CD4-positive, alpha-beta T cell treated with Interleukin-2 at 100 ng/mL for 4 hours (primary cell): ENCODE measurements at regions not wholly inside any gene's neighbourhood (a gene's known extent, or its start where the extent isn't known, plus 50 kb on each side); places are given as distances from the start of the nearest gene placed in this dataset.

Experiments used
- DNase-seq: peaks from one replicate; pipeline ENCODE4 v3.0.0-alpha.2; 2020; ENCODE audit warnings: low spot score

DNA sequence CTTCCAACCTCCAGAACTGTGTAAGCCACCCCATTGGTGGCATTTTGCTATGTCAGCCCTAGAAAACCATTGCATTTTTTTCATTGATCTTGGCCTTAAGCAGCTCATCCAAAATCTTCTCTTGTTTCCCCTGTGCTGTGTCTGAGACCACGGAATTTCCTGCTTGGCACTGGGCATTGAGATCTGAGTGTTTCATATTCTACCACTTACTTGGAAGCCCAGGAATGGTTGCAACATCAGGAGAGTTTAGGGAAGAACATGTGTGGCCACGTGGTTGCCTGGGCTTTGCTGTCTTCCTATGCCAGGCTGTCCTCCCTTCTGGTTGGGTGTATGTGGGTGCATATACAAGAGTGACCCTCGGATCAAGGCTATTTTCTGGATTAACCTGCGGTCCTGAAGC, 139.3 kb upstream of the PMEPA1 start:
- DNase-seq, result no peak

DNA sequence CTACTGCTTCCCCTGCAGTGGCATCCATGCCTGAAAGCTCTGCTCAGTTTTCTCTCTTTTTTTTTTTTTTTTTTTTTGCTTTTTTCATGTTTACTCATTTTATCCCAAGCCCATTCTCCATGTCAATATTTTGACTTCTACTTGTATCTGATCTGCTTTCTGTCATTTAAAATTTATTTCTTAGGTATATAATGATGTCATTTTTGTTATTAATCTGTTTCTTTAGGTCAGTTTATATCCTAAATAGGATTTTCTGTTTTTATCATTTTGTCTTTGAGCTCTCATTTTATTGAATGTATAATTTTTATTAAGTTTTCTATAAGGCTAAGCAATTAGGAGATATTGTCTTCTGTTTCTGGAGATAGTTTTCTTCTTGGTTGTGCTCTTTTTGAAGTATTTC, 138.5 kb upstream of the PMEPA1 start:
- DNase-seq, result no peak

- DNase-seq, result no peak
Observed at GRCh38 chr20:57847104-57847503, 137.3 kb upstream of the PMEPA1 start.

DNA sequence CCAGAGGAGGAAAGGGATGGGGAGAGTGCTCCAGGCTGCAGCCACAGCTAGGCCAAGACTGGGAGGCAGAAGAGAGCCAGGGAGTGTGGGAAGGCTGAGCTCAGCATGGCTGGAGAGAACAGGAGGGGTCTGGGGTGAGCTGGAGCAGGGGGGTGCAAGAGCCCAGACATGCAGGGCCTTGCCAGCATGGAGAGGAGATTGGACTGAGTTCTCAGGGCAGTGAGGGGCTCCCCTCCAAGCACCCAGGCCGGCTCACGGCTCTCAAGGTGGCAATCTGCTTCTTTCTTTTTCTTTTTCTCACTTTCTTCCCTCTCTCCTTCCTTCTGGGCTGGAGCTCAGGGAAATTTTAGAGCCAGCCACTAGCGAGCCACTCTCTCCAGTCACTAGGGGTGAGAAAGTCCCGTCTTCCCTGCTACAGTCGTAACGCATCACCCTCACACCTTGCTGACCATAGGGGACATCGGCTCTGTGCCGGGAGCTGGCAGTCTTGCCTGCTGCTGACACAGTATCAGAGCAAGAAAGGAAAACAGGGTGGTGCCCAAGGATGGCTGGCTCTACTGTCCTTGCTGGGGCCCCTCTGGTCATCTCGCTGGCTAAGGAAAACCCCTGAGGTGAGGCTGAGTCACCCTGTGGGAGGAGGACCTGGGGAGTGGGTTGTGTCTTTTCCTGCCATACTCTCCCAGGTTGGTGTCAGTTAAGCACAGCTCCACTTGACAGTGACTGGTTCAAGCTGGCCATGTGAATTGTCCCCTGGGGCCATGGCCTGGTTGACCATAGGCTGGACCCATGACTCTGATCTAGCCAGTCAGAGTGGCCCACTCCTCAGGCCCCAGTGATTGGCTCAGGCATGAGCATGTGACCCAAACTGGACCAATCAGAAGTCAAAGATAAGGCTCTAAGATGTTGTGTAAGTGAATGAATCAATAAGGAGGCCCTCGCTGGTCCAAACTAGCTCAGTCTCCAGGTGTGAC, 135.1 kb upstream of the PMEPA1 start:
- DNase-seq, result no peak

GRCh38 chr20:57843941-57844625, 134.3 kb upstream of the PMEPA1 start:
- DNase-seq, result no peak

GRCh38 chr20:57842720-57843119, 132.9 kb upstream of the PMEPA1 start:
- no peak for DNase-seq

- DNase-seq, result no peak
Observed at GRCh38 chr20:57841297-57841866, 131.6 kb upstream of the PMEPA1 start.

- DNase-seq, result no peak
Observed at GRCh38 chr20:57840504-57841296, 130.9 kb upstream of the PMEPA1 start.

DNA sequence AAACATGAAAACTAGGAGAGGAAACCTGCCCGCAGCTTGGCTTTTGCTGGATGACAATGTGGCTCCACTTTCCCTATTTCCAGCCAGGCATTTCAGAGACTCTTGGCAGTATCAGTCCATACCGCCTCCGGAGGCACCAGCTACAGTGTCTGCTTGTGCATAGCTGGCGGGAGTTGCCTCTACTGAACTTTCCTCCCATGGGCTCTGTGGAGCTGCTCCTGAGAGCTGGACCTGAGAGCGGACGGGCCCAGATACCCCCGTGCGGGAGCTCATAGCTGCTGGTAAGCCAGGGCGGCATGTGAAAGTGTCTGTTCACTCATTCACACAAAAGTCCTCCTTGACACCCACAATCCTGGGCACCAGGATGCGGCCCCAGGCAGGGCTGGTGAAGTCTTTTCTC, 130.3 kb upstream of the PMEPA1 start:
- DNase-seq, result no peak

GRCh38 chr20:57838670-57839151, 128.9 kb upstream of the PMEPA1 start:
- no peak for DNase-seq

GRCh38 chr20:57837208-57838035, 127.6 kb upstream of the PMEPA1 start:
- DNase-seq, result no peak

DNA sequence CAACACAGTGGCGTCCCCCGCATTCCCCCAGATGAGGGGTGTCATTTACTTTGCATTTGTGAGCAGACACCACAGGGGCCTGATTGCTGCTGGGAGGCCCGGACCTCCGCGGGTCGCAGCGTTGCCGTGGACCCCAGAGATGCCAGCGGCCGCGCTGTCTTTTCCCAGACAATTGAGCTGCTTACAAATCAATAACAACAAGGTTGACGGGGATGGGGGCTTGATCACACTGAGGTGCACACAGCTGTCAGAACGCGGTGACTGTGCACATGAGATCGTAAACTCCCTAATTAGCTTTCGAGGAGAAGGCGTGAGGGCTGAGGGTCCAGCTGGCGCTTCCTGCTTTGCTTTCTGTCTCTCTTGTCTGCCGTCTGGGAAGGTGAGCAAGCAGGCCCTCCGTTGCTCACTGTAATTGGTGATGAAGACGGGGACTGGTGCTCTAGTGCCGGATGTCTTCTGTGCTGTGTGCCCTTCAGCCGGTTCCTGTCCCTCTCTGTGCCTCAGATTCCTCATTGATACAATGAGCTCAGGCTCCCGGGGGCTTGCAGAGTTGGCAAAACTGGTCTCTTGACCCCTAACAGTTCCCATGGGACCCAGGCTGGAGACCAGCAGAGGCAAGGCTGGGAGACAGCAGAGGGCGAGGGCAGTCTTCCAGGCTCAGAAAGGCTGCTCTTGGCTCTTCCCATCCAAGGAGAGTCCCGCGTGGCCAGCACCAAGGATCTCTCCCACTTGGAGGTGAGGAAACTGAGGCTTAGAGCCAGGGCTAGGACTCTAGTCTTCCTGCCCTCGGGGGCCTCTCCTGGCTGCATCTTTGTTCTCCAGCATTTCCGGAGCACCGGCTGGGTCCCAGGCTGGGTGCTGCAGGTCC, 126.0 kb upstream of the PMEPA1 start:
- no peak for DNase-seq

DNA sequence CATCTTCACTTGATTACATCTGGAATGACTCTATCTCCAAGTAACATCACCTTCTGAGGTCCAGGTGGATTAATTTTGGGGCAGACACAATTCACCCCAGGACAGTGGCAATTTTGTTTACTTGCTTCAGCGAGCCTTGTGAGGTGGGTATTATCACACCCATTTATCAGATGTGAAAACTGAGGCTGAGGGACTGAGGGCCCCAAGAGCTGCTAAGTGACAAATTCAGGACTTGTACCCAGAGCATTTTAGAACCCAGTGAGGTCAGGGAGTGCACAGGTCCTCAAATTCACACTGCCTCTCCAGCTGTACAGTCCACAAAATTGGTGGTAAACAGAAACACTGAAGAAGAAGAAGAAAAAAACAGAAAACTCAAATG, 125.2 kb upstream of the PMEPA1 start:
- no peak for DNase-seq

- DNase-seq, result no peak
Observed at GRCh38 chr20:57834306-57835073, 124.7 kb upstream of the PMEPA1 start.

GRCh38 chr20:57831993-57832585, 122.3 kb upstream of the PMEPA1 start:
- DNase-seq, result no peak

DNA sequence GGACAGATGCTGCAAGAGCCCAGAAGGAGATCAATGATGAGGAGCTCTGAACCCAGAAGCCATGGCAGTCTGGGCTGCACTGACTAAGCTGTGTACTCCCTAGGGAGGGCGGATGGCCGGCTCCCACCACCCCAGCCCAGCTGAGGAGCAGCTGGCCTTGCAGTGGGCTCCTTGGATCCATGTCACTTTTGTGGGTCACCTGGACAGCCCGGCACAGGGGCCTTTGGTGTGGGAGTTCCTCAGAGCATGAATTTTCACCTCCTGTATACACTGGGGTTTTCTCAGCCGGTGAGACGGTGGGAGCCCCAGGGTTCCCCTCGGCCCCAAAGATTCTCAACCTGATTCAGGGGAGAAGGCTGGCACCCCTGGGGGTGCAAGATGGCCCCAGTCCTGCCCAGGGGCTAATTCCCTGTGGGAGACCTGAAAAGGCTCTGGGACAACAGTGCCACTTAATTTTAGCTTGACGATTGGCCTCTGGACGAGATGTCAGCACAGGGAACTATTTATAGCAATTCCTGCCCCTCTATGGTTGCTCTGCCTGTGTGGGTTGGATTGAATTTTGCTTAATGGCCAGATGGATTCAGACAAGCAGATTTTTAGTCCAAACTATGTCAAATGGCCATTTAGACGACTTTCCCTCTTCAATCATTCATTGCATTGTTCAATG, 121.6 kb upstream of the PMEPA1 start:
- no peak for DNase-seq

- no peak for DNase-seq
Observed at GRCh38 chr20:57830515-57830895, 120.7 kb upstream of the PMEPA1 start.

GRCh38 chr20:57829805-57830514, 120.1 kb upstream of the PMEPA1 start:
- DNase-seq, result no peak
